HCT116 (cell line): ENCODE measurements at regions not wholly inside any gene's neighbourhood (a gene's known extent, or its start where the extent isn't known, plus 50 kb on each side); places are given as distances from the start of the nearest gene placed in this dataset.

Experiments
- CEBPB ChIP-seq: IDR thresholded peaks from 2 replicates; pipeline ENCODE4 v1.6.1; 2012; ENCODE audit warnings: low read depth
- CTCF ChIP-seq, 3 experiments: fragments of 200-600 bp in 1 of 3; sonication (generic) in 1 of 3; IDR thresholded peaks in 2 of 3; conservative IDR thresholded peaks in 1 of 3; 2 replicates each; pipeline ENCODE4 v1.5.1; 2012 to 2017; ENCODE audit warnings: low read depth in 2 of 3, low read length in 2 of 3, antibody characterized with exemption in 1 of 3, borderline replicate concordance in 1 of 3, control low read depth in 1 of 3, mild to moderate bottlenecking in 1 of 3, mixed read lengths in 1 of 3, mixed run types in 1 of 3, moderate library complexity in 1 of 3; ENCODE audit not compliant: insufficient read depth in 1 of 3
- EZH2 ChIP-seq: fragments of 200-600 bp; sonication (generic); IDR thresholded peaks from 2 replicates; pipeline ENCODE4 v1.6.1; 2017; ENCODE audit warnings: antibody characterized with exemption, mixed run types
- EZH2phosphoT487 ChIP-seq: fragments of 200-600 bp; IDR thresholded peaks from 2 replicates; pipeline ENCODE4 v1.6.1; 2018; ENCODE audit warnings: antibody characterized with exemption, borderline replicate concordance
- POLR2A ChIP-seq: IDR thresholded peaks from 2 replicates; pipeline ENCODE4 v1.7.0; 2011; ENCODE audit warnings: borderline replicate concordance; ENCODE audit not compliant: insufficient read depth, insufficient read length; ENCODE audit errors: extremely low read depth
- POLR2AphosphoS5 ChIP-seq: IDR thresholded peaks from 2 replicates; pipeline ENCODE4 v1.6.1; 2011; ENCODE audit warnings: mild to moderate bottlenecking, low read depth, low read length, moderate library complexity
- SP1 ChIP-seq: IDR thresholded peaks from 2 replicates; pipeline ENCODE4 v1.6.1; 2012; ENCODE audit warnings: low read depth
- YY1 ChIP-seq: IDR thresholded peaks from 2 replicates; pipeline ENCODE4 v1.6.1; 2011; ENCODE audit warnings: low read length, low read depth, moderate library complexity, mild to moderate bottlenecking; ENCODE audit not compliant: insufficient replicate concordance; ENCODE audit errors: extremely low read depth

GRCh38 chr20:59104831-59105230 is 58.8 kb upstream of the ZNF831 start:
- TF ChIP-seq CEBPB (no peak), CTCF (IDR thresholded peaks at IDR 0.05 in 2 of 3, conservative IDR thresholded peaks at IDR 0.05 in 1 of 3; ENCODE audit: borderline replicate concordance in 1 of 3, insufficient read depth in 1 of 3, low read depth in 2 of 3, low read length in 2 of 3) (no peak), YY1 (no peak), SP1 (no peak), EZH2phosphoT487 (no peak), EZH2 (no peak), POLR2AphosphoS5 (no peak), POLR2A (no peak)
